ENCODE measurements at regions not wholly inside any gene's neighbourhood (a gene's known extent, or its start where the extent isn't known, plus 50 kb on each side); places are given as distances from the start of the nearest gene placed in this dataset.
A peak's percentile ranks its signal among the peaks of the same experiment; 100 is the strongest.

- in situ Hi-C loops (cut with HindIII; ENCODE audit: low pct_ligation_motif_present, low sequenced_read_pairs), result no loop called here
- H3K4me3 ChIP-seq (ENCODE audit: low read depth, low read length), result no peak overlapping the region
- no peaks in the 10 kb centered on the region for H3K27me3 ChIP-seq (replicated peaks)
Measured at GRCh38 chr2:56104962-56105361, 78.8 kb upstream of the CCDC85A start.

GRCh38 chr2:56107502-56108220 is 76.1 kb upstream of the CCDC85A start:
- TF ChIP-seq CTCF (IDR thresholded peaks at IDR 0.05; ENCODE audit: low read depth, low read length, missing control alignments), result no peak
- no peak overlapping the region for H3K27ac ChIP-seq
- H3K36me3 ChIP-seq (replicated peaks), result no peaks in the 10 kb centered on the region
- in situ Hi-C loops (cut with HindIII; ENCODE audit: low pct_ligation_motif_present, low sequenced_read_pairs), result no loop called here
- no peaks in the 10 kb centered on the region for H3K27me3 ChIP-seq (replicated peaks)
- DNase-seq, result no peak
- H3K4me3 ChIP-seq (ENCODE audit: low read depth, low read length), result no peak overlapping the region

More at GRCh38 chr2:56104962-56105361, 78.8 kb upstream of the CCDC85A start:
- H3K27ac ChIP-seq, result no peak overlapping the region
- no peak for DNase-seq
- TF ChIP-seq CTCF (IDR thresholded peaks at IDR 0.05; ENCODE audit: low read depth, low read length, missing control alignments), result no peak
- no peaks in the 10 kb centered on the region for H3K36me3 ChIP-seq (replicated peaks)

GRCh38 chr2:56108806-56109205 is 75.0 kb upstream of the CCDC85A start:
- in situ Hi-C loops (cut with HindIII; ENCODE audit: low pct_ligation_motif_present, low sequenced_read_pairs), result no loop called here
- H3K36me3 ChIP-seq (replicated peaks), result no peaks in the 10 kb centered on the region

GRCh38 chr2:56109994-56110393 is 73.8 kb upstream of the CCDC85A start:
- in situ Hi-C loops (cut with HindIII; ENCODE audit: low pct_ligation_motif_present, low sequenced_read_pairs), result no loop called here
- no peak overlapping the region for H3K27ac ChIP-seq
- no peaks in the 10 kb centered on the region for H3K36me3 ChIP-seq (replicated peaks)
- no peak overlapping the region for H3K4me3 ChIP-seq (ENCODE audit: low read depth, low read length)
- H3K27me3 ChIP-seq (replicated peaks), result no peaks in the 10 kb centered on the region
- TF ChIP-seq CTCF (IDR thresholded peaks at IDR 0.05; ENCODE audit: low read depth, low read length, missing control alignments), result no peak
- no peak for DNase-seq

More at GRCh38 chr2:56108806-56109205, 75.0 kb upstream of the CCDC85A start:
- TF ChIP-seq CTCF (IDR thresholded peaks at IDR 0.05; ENCODE audit: low read depth, low read length, missing control alignments), result peak; percentile 15
- H3K27ac ChIP-seq, result no peak overlapping the region
- H3K4me3 ChIP-seq (ENCODE audit: low read depth, low read length), result no peak overlapping the region
- no peak for DNase-seq
- H3K27me3 ChIP-seq (replicated peaks), result no peaks in the 10 kb centered on the region

GRCh38 chr2:56113382-56113975 is 70.3 kb upstream of the CCDC85A start:
- no peak for DNase-seq
- Histone ChIP-seq H3K27ac (no peak overlapping the region), H3K4me3 (ENCODE audit: low read depth, low read length) (no peak overlapping the region), H3K27me3 (replicated peaks) (no peaks in the 10 kb centered on the region), H3K36me3 (replicated peaks) (no peaks in the 10 kb centered on the region)
- in situ Hi-C loops (cut with HindIII; ENCODE audit: low pct_ligation_motif_present, low sequenced_read_pairs), result no loop called here
- TF ChIP-seq CTCF (IDR thresholded peaks at IDR 0.05; ENCODE audit: low read depth, low read length, missing control alignments), result no peak
